HepG2 (cell line): ENCODE measurements at regions not wholly inside any gene's neighbourhood (a gene's known extent, or its start where the extent isn't known, plus 50 kb on each side); places are given as distances from the start of the nearest gene placed in this dataset.

Experiments used
- CTCF ChIP-seq: sonication (generic); formaldehyde crosslinking; IDR thresholded peaks from 2 replicates; pipeline ENCODE4 v1.5.0; 2020; ENCODE audit warnings: mild to moderate bottlenecking, missing genetic modification reagents, moderate library complexity
- POLR2A ChIP-seq, 2 experiments: IDR thresholded peaks; 2 replicates each; pipeline ENCODE4 v1.6.1; 2011; ENCODE audit warnings: low read depth in 2 of 2, low read length in 2 of 2, mild to moderate bottlenecking in 1 of 2, moderate library complexity in 1 of 2; ENCODE audit not compliant: insufficient read depth in 1 of 2
- YEATS2 ChIP-seq: sonication (generic); formaldehyde crosslinking; IDR thresholded peaks from 2 replicates; pipeline ENCODE4 v1.4.0; 2020; ENCODE audit warnings: missing genetic modification reagents, borderline replicate concordance
- ZNF343 ChIP-seq: sonication (generic); formaldehyde crosslinking; IDR thresholded peaks from 2 replicates; pipeline ENCODE4 v1.4.0; 2020; ENCODE audit warnings: mild to moderate bottlenecking, missing genetic modification reagents

GRCh38 chr15:61314427-61314826 is 85.3 kb upstream of the RORA start:
- no peak for TF ChIP-seq CTCF (CRISPR knock-in tag)
- no peak for TF ChIP-seq YEATS2 (CRISPR knock-in tag)
- no peak for TF ChIP-seq POLR2A (IDR thresholded peaks at IDR 0.05; ENCODE audit: insufficient read depth in 1 of 2, low read depth in 2 of 2, low read length in 2 of 2)
- no peak for TF ChIP-seq ZNF343 (CRISPR knock-in tag)
